Activated CD8-positive, alpha-beta memory T cell treated with anti-CD3 and anti-CD28 coated beads for 48 hours (primary cell): ENCODE measurements at regions not wholly inside any gene's neighbourhood (a gene's known extent, or its start where the extent isn't known, plus 50 kb on each side); places are given as distances from the start of the nearest gene placed in this dataset.
"Not testable (repeated sequence)": the region's sequence is repeated elsewhere in the genome, so short reads cannot be mapped to it uniquely, and the experiment has no call there.

Source experiments
- DNase-seq, 3 experiments: peaks; one replicate each; pipeline ENCODE4 v3.0.0-alpha.2; 2020; ENCODE audit warnings: low read depth in 2 of 3, low spot score in 2 of 3

DNA sequence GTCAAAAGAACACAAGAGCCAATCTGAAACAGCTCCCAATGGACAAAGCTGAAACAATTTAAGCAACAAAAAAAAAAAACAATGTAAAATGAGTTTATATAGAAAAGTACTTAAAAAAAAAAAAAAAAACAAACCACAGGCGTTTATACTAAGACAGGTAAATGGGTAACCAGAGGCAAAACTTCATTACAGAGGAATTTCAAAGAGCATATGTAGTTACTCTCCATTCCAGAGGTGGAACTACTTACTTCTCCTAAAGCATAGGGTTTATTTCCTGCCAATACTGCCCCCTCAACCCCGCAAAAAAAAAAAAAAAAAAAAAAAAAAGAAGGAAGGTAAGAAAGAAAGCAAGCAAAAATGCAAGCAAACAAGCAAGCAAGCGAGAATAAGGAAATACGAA lies 132.9 kb downstream of the LIG4 start:
- no peak for DNase-seq

DNA sequence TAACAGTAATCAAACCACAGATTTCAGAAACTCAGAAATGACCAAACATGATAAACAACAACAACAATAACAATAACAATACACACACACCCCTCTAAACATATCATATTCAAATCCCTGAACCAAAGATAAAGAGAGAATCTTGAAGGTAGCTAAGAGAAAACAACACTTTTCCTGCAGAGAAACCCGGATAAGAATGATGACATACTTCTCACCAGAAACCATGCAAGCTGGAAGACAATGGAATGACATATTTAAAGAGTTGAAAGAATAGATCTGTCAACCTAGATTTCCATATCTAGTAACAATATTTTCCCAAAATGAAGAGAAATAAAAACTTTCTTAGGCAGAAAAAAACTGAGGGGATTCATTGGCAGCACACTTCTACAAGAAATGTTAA lies 138.1 kb downstream of the LIG4 start:
- no peak for DNase-seq

DNA sequence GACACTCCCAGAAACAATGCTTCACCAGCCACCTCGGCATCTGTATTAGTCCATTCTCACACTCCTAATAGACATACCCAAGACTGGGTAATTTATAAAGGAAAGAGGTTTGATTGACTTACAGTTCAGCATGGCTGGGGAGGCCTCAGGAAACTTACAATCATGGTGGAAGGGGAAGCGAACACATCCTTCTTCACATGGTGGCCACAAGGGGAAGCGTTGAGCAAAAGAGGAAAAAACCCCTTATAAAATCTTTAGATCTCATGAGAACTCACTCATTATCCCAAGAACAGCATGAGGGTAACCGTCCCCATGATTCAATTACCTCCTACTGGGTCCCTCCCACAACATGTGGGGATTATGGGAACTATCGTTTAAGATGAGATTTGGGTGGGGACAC lies 140.9 kb downstream of the LIG4 start:
- not testable (repeated sequence) for DNase-seq

DNA sequence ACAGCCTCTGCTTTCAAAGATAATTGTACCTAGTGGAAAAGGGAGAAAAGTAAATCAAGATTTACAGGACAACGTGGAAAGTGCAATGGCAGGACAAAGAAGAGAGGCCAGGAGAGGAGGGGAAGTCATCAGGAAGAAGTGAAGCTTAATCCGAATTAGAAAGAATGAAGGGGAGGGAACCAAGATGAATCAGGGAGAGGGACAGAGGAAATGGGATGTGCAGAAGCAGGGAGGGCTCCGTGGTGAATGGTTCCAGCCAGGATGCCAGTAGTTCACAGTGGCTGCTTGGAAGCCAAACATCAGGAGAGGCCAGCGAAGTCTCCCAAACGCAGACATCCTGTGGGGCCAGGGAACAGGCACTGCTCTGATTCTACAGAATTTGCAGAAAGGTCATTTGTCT lies 144.4 kb downstream of the LIG4 start:
- DNase-seq = no peak

DNA sequence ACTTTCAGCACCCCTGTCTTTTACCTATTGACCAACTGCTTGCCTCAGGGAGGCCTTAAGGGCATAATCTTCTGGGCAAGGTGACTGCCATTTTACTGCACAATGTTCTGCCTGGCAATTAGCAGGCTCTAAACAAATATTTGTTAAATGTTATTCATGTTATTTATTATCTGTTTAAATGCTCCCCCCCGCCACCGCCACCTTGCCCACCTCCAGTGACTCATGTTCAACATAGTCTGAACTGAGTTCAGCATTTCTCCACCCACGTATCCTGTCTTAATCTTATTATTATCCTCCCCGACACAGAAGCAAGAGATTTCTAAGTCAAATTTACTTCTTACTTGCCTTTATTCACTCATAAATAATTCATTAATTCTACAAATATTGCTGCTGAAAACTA lies 144.8 kb downstream of the LIG4 start:
- no peak for DNase-seq

DNA sequence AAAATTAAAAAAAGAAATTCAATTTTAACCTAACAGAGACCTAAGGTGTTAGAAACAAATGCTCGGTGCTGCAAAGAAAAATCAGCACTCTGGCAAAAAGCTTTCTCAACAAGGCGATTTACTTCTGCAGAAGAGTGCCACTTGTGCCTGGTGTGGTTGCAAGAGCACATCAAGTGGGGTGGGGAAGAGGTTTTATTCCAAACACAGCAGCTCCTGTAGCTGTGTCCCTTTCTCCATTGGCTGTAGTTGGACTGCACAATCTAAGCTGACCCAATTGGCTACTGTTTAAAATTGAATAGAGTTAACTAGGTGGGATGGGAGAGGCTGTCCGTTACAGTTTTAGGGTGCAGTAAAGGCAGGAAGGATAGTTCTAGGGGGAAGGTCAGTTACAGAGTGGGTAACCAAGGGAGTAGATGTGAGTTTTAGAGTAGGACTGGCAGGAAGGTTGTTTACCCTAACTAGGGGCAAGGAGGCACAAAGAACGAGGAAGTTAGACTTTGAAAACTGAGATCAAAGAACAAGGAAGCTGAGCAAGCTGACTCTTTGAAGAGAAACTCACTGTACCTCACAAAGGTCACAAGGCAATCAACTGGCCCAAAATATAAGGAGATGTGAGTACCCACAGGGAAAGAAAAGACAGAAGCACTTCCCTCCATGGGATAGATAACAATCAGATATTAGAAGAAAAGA lies 145.7 kb downstream of the LIG4 start:
- no peak for DNase-seq

DNA sequence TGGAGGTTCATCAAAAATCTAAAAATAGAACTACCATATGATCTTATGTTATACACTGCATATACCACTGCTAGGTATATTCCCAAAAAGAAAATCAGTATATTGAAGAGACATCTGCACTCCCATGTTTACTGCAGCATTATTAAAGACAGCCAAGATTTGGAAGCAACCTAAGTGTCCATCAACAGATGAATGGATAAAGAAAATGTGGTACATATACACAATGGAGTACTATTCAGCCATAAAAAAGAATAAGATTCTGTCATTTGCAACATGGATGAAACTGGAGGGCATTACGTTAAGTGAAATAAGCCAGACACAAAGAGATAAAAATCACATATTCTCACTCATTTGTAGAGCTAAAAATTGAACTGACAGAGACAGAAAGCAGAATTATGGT lies 151.0 kb downstream of the LIG4 start:
- DNase-seq = not testable (repeated sequence)

DNA sequence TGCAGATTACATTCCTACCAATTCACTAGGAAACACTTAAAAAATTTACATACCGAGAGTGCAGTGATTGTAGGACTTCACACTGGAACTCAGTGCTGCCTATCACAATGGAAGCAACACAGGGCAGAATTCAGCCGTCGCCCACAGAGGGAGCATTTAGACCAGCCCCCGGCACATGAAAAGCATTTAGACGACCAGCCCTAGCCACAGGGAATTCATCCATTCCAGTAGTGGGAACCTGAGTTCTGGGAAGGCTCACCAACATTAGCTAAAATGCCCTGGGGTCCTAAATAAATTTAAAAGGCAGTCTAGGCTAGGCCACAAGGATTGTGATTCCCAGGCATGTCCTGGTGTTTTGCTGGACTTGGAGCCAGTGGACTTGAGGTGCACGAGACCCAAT lies 155.2 kb downstream of the LIG4 start:
- no peak for DNase-seq

DNA sequence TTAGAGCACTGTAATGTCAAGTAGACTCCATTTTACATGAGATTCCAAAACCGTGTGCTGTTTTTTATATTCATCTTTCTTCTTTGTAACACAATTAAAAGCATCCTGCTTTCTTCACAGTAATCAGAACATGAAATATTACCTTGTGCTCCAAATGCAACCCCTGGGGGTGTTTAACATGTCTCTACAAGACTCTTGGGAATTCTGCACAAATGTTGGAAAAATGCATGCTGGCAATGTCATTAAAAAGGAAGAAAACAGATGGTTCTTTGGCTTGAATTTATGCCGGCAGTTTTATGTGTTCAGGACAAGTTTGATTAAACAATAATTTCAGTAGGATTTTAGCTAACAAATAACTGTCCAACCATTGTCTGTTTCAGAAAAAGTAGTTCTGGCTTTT lies 159.1 kb downstream of the LIG4 start:
- no peak for DNase-seq

DNA sequence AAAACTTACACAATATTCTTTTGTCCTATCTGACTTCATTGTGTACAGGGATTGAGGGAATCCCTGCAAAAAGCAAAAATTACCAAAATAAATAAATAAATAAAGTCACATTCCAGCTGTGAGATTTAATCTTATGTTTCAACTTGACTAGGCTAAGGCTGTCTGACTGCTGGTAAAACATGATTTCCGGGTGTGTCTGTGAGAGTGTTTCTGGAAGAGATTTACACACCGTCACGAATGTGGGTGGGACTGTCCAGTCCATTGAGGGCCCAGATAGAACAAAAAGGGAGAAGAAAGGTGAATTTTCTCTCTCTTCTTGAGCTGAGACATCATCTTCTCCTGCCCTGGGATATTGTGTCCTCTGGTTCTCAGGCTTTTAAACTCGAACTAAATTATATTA lies 166.1 kb downstream of the LIG4 start:
- DNase-seq = no peak

DNA sequence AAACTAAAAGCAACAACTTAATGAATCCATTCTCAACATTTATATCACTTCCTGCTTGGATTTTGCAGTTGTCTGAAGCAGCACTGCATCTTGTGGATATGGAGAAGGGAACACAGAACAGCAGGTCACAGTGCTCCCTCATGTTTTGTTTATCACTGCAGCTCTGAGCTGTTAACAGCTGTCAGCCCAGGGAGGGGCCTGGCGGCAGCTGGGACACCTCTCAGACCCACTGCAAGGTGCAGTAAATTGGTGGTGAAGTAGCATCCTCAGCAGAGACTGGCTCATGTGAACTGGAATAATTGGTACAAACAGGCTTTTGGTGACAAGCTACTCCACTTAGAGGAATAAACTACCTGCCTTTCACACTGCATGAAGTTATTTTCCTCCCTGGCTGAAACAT lies 170.4 kb downstream of the LIG4 start:
- no peak for DNase-seq

DNA sequence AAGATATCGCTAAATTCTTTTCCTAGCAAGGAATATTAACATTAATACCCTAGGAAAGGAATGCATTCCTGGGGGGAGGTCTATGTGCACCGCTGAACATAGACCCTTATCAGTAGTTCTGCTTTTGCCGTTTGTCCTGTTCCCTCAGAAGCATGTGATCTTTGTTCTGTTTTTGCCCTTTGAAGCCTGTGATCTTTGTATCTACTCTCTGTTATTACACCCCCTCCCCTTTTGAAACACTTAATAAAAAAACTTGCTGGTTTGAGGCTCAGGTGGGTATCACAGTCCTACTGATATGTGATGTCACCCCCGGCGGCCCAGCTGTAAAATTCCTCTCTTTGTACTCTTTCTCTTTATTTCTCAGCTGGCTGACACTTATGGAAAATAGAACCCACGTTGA lies 172.5 kb downstream of the LIG4 start:
- DNase-seq = not testable (repeated sequence)

DNA sequence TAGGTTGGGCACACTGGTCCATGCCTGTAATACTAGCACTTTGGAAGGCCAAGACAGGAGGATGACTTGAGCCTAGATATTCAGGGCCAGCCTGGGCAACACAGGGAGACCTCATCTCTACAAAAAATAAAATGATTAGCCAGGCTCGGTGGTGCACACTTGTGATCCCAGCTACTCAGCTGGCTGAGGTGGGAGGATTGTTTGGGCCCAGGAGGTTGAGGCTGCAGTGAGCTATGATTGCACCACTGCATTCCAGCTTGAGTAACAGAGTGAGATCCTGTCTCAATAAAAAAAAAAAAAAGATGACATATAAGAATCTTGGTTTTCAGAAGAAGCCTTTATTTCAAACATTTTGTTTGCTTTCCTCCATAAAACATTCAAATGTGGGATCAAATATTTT lies 178.0 kb downstream of the LIG4 start:
- no peak for DNase-seq

DNA sequence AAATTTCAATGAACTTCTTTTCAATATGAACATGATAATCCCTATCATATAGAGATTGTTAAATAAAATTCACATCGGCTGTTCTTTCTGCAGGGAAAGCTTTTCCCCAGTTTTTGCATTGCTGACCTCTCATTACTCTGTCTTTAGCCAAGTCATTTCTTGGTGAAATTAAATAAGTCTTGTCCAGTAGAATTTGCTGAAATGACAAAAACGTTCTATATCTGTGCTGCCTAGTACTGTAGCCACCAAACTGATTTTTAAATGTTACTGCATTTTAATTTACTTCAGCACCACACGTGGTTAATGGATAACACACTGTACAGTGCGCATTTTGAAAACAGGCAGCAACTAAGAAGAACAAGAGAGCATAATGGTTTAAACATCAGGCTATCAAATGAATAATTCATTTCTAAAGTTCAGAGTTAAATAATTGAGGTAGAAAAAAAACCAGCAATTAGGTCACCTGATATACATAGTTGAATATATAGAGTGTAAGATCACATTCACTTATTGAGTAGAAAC lies 178.9 kb downstream of the LIG4 start:
- no peak for DNase-seq

DNA sequence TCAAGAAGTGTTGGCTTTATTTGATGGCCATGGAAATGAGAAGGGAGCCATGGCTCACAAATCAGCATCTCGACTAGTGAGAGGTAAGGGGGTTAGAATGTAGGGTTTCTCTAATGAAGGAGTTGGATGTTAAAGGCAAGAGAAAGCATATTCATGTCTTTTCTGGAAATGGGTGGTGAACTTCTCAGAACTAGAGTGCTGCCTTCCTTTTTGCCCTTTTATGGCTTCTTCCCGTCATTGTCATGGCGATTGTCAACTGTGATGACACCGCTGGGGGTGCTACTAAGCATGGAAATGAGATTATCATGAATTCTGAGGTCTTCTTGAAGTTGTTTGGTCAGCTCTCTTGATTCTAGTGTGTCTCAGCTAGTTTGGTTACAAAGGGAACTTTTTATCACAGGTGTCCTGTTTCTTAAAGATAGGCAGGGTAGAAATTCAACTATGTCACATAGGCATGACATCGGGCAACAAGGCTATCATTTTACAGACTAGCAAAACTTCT lies 180.4 kb downstream of the LIG4 start:
- DNase-seq = no peak

DNA sequence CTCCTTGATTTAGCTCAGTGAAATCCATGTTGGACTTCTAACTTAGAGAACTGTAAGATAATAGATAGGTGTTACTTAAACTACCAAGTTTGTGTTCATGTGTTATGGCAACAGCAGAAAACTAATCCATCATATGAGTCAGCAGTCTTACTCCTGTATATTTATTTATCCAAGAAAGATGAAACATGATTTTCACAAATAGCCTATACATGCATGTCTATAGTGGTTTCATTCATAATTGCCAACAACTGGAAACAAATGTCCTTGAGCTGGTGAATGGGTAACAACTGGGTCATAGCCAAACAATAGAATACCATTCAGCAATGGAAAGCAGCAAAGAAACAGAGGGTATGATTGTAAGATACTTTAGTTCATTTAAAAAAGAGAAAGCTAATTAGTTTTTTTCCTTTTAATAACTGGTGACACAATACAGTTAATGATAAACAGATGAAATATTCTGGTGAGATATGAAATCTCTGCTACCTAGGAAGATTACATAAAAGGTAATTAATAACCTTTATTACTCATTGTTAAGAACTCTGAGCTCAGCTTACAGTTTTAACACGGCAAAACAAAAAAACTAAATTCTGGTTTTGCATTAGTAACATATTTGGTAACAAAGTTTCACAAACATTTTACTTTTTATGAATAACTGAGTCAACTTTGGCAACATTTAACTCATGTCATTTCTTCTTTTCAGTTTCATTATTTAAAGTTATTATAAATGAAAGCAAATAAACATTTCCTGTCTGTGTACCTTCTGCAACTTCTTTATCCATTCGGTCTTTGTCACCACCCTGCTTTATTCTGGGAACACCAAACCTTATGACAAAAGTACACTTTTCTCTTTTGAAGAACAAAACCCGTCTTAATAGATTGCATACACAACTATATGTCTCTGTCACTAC lies 181.3 kb downstream of the LIG4 start:
- no peak for DNase-seq

DNA sequence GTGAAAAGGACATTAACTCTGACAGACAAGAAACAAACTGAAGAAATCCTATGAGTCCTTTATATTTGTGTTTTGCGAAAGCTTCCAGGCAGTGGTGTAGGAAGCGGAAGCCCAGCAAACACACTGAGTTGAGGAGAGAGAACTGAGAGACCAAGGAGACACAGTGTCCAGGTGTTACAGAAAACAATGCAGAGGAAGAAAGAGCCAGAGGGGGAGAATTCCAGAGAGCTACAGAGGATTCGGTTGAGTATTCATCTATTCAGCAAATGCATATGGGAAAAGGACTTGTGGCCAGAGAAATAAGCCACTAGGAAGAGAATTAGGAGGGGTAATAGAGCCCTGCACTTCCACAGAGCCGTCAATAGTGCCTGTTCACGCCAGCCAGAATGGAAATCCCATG lies 183.5 kb downstream of the LIG4 start:
- DNase-seq = no peak

DNA sequence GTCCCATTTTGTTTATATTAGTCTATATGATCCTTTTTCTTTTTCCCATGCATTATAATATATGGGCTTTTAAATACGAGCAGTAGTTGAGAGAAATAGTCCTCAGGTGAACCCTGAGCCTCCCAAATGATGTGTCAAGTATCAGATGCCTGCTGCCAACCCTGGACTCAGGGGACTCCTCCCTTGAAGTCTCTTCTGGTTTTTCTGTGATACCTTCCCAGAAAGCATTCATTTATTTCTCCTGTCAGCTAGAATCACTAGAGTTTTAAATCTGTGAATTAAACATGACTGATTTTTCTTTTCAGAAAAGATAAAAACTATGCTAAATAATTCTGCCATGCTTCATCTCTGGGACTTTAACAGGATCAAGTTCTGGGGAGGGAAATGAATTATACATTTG lies 184.6 kb downstream of the LIG4 start:
- DNase-seq = no peak

DNA sequence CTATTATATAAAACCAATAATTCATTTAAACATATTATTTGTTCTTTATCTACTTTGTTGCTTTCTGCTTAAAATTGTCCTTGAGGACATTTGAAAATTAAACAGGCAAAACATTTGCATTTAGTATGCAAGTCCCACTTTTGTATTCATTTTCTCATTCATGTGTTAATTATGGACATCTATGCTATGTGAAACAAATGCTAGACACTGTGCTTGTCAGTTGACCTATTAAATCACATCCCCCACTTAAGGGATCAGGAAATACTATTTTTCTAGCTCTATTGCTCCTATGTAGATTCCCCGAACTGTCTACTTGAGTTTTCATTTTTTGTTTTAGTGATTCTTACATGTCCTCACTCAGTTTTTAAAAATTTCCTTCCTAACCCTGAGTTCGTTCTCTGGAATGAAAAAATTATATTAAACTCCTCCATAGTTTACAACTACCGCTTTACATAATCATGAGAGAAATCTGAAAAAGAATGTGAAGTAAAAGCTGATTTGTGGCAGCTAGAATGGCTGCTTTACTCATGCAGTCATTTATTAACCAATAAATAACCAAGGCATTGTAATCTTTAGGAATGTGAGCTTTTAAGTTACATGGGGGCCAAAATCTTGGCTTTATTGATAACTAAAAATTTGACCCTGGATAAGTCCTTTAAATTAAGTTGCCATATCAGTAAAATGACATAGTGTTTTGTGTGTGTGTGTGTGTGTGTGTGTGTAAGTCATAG lies 188.5 kb downstream of the LIG4 start:
- no peak for DNase-seq

DNA sequence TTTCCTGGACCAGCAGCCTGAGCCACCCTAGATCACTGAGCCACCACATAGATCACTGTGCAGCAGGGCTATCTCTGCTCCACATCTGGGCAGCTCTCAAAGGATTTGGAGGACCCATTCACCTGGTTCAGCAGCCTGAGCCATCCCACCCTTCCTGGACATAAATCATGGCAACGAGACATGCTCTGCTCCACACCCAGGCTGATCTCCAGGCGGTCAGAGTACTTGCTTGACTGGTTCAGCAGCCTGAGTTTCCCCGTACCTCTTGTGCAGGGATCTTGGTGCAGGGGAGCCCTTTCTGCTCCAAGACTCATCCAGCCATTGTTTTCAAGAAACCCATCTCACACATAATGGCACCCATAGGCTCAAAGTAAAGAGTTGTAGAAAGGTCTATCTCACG lies 195.3 kb downstream of the LIG4 start:
- DNase-seq = no peak

DNA sequence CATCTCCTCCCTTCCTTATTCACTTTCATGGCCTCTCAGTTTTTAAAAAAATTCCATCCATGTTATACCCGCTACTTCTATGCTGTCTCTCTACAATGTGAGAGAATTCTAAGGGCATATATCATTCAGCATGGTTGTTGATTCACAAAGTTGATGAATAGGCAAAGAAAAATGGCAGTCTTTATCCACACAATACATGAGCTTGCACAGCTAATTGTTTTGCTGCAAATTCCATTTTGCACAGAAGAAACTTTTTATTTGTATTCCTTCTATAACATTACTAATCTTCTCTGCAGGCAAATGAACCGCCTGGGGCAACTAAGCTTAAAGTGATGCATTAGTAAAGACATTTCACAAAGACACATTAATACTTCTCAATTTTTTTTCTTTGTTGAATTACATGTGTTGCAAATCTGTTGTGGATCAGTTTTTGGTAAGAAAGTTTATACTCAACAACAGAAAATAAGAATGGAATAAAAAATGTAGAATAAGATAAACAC lies 196.9 kb downstream of the LIG4 start:
- DNase-seq = no peak
